DMS79 treated with DMSO at 0.1 percent for 48 hours (cell line): ENCODE measurements at regions not wholly inside any gene's neighbourhood (a gene's known extent, or its start where the extent isn't known, plus 50 kb on each side); places are given as distances from the start of the nearest gene placed in this dataset.
"Not testable (repeated sequence)": the region's sequence is repeated elsewhere in the genome, so short reads cannot be mapped to it uniquely, and the experiment has no call there.

Experiments used
- DNase-seq: peaks from one replicate; lab custom pipeline; 2025; lab: John Stamatoyannopoulos, UW

DNA sequence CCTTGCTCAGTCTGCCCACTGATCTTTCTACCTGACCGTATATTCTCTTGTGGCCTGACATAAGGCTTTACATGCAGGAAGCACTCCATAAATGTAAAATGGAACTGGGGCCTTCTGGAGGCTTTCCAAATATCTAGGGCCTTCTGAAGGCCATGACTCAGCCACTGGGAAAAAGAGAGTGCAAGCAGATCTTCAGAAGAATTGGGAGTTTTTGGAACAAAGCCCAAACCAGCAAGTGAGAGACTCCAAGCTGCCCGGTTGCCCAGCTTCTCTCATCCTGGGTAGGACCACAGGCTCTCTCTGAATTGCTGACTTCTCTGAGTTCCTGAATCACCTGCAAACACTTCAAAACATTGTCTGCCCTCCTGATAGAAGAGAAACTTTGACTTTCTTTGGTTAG is 107.9 kb upstream of the BMAL1 start:
- peak; percentile 85 for DNase-seq

GRCh38 chr11:13174090-13174489 is 103.5 kb upstream of the BMAL1 start:
- no peak for DNase-seq

- peak; percentile 37 for DNase-seq
These were observed 94.3 kb upstream of the BMAL1 start for GRCh38 chr11:13183094-13183825.

DNA sequence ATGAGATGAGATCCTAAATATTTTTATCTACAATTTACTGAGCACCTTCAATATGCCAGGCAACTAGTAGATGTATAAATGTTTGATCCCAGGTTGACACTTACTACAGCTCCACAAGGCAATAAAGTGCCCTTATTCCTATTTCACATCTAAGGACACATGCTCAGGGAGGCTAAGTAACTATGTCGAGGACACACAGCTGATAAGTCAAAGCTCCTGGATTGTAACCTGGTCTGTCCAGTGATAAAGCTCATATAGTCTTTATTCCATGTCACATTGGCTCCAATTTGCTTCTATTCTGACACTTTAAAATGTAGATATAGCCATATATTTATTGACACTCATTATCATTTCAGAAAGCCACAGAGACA is 93.8 kb upstream of the BMAL1 start:
- DNase-seq: no peak

DNA sequence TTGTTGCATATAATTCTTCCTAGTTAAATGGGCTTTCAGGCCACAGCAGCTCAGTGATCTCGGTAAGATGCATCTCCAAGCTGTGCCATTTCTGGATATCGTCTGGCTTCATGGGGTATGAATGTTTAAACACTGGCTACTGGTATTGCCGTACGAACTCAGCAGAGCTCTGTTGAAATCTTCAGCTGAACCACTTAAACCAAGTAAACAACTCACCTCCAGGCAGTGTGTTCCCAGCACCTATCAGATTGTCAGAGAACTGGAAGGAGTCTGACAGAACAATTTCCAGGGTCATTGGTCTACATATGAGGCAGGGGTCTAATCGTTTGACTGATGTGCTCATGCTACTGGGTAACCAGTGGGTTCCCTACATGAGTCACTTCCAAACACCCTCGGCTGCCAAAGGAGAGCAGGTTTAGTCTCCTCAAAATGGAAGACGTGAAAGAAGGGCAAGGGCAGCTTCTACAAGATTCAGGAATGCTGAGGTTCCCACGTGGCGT is 93.2 kb upstream of the BMAL1 start:
- no peak for DNase-seq

DNA sequence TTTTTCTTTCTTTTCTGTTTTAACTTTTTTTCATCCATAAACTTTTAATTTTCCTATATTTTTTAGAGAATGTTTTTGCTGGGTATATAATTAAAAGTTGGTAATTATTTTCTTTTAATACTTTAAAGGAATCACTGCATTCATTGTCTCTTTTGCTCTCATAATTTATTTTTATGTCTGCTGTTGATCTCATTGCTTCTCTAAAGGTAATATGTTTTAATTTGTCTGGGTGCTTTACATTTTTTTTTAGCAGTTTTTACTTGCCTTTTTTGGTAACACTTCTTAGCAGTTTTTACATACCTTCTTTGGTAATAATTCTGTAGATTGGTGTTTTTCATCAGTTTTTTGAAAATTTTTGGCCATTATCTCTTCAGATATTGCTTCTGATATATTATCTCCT is 89.4 kb upstream of the BMAL1 start:
- DNase-seq: no peak

DNA sequence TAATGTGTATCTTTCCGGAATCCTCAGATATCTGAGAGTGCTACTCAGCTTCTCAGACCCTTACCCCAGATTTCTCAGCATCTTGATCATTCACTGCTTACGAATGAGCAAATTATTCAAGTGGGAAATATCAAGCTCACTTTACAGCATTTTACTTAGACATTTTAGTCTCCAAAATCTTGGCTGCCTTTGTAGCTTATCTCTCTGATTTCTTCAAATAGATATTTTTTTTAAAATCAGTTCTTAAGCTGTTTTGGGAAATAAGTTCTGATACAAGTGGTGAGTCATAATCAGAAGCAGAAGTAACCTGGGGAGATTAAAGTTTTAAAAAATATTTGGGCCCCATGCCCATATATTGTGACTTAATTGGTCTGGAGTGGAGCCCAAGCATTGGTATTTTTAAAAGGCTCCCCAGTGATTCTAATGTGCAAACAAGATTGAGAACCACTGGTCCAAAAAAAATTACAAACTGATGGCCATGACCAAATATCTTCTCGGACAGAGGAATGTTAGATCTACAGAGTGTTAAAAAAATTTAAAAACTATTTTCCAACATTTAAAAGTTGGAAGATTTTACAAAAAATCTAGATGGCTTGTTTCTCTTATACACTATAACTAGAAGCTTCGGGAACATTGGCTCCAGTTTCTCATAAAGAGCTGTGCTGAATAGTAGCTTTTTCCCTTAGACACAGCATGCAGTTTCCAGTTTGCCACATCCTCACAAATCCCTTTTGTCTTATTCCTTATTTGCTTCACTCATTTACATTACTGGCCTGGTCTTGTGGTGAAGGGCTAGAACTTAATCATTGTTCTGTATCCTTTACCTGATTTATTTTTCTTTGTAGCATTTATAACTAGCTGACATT is 87.8 kb upstream of the BMAL1 start:
- no peak for DNase-seq

- no peak for DNase-seq
These were observed 84.0 kb upstream of the BMAL1 start for GRCh38 chr11:13193613-13194012.

- DNase-seq: not testable (repeated sequence)
These were observed 80.2 kb upstream of the BMAL1 start for GRCh38 chr11:13197374-13197773.

GRCh38 chr11:13205486-13205885 is 72.1 kb upstream of the BMAL1 start:
- DNase-seq: no peak

DNA sequence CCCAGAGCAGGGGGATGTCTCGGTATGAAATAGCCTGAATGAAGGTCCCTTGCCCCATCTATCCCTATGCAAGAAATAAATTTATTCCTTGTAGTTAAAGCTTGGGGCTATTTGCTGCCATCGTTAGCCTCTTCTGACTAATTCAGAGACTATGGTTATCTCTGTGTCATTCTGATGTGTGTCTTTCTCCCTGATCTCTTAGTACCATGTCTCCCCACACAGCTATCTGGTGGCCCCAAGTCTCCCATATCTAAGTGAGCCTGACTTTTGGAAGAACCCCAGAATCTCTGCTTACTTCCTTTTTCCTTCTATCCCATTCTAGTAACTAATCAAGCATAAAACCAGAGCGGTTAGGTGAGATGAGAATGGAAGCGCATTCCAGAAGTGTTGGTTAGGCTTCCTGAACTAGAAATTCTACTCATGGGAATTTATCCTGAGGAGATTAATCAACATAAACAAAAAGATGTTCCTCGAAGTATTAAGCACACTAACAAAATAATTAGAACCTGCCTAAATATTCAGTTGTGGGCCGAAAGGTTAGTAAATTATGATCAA is 71.4 kb upstream of the BMAL1 start:
- DNase-seq: no peak

- no peak for DNase-seq
These were observed 70.3 kb upstream of the BMAL1 start for GRCh38 chr11:13207270-13207664.

DNA sequence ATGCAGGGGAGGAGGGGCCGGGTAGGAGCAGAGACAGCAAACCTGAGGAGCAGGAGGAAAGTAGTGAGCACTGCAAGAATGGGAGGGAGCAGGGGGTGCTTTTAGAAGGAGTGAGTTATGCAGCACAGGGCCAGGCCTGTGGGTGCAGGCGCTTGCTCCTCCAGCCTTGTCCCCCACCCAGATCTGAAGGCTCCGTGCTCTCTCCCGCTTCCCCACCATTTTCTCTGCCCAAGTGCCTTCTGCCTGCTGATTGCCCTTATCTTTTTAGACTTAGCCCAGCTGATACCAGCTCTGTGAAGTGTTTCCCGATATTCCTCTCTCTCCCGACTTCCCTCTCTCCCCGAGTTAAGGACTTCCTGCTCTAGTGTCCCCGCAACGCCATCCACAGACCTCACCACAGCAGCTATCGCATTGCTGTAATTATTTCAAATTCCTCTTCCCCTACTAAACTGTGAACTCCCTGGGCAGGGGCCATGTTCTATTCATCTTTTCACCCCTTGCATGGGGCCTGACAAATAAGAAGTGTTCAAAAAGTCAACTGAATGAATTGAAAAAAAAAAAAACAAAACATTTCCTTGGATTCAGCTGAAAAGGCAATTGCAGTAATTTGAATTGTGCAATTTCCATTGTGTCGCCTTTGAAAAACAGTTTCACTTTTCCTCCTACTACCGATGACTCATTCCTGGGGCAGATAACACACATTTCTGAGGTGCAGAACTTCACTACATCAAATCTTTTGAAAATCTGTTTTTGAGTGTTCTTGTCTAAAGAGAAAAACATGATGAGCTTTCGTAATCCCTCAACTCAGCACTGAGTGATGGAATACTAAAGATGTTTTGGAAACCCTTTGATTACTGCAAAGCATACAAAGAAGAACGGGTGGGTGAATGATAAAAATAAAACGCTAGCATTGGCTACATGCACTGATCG is 69.7 kb upstream of the BMAL1 start:
- no peak for DNase-seq

GRCh38 chr11:13208921-13209320 is 68.7 kb upstream of the BMAL1 start:
- peak; percentile 10 for DNase-seq

DNA sequence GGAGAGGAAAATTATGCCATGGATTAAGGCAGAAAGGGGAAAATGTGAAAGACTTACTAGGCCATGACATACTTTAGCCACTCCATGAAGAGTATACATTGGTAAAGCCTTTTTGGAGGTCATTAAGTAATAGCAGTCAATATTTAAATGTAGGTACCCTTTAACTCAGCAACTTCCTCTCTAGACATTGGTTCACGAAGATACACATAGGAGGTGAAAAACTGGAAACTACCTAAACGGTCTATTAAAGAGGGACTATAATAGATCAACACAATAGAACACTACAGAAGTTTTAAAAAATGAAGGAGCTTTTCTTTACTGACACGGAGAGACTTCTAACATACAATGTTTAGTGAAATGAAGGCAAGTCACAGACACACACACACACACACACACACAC is 68.2 kb upstream of the BMAL1 start:
- no peak for DNase-seq

- DNase-seq: peak; percentile 79
These were observed 67.2 kb upstream of the BMAL1 start for GRCh38 chr11:13210424-13210823.

DNA sequence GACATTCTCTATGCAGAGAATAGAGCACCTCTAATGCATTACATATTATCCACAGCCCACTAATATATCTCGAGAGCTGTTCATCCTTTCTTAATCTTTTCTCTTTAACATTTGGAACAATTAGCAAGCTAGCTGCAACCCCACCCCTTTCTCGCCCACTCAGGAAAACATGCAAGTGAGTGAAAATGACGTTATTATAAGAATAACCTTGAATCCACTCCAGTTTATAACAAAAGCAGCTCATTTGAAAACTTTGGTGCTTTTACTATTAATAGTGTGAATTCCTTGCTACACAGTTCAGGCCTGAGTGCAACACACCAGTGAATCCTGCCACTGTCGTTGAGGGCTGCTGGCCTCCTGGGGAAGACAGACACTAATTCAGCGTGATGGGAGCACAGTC is 63.3 kb upstream of the BMAL1 start:
- no peak for DNase-seq

GRCh38 chr11:13215149-13215548 is 62.4 kb upstream of the BMAL1 start:
- no peak for DNase-seq

GRCh38 chr11:13216019-13216710 is 61.4 kb upstream of the BMAL1 start:
- DNase-seq: no peak

DNA sequence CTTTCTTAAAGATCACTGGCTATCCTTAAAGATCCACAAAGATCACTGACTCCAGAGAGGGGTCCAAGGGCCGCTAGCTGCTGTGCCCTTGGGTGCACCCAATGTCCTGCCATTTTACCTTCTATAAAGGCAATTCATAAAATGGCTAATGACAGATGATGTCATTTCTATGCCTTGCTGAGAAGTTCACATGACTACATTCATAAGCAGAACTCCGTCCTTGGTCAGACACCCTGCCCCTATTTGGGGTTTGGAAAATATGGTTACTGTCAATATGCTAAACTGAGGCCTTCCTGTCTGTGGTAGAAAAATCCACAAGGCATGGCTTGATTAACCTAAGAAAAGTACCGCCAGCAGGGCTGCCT is 60.9 kb upstream of the BMAL1 start:
- no peak for DNase-seq

DNA sequence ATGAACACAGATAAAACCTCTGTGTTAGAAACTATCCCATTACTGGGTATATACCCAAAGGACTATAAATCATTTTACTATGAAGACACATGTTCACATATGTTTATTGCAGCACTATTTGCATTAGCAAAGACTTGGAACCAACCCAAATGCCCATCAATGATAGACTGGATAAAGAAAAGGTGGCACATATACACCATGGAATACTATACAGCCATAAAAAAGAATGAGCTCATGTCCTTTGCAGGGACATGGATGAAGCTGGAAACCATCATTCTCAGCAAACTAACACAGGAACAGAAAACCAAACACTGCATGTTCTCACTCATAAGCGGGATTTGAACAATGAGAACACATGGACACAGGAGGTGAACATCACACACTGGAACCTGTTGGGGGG is 58.9 kb upstream of the BMAL1 start:
- DNase-seq: not testable (repeated sequence)
